ENCODE measurements at regions not wholly inside any gene's neighbourhood (a gene's known extent, or its start where the extent isn't known, plus 50 kb on each side); places are given as distances from the start of the nearest gene placed in this dataset.

DNA sequence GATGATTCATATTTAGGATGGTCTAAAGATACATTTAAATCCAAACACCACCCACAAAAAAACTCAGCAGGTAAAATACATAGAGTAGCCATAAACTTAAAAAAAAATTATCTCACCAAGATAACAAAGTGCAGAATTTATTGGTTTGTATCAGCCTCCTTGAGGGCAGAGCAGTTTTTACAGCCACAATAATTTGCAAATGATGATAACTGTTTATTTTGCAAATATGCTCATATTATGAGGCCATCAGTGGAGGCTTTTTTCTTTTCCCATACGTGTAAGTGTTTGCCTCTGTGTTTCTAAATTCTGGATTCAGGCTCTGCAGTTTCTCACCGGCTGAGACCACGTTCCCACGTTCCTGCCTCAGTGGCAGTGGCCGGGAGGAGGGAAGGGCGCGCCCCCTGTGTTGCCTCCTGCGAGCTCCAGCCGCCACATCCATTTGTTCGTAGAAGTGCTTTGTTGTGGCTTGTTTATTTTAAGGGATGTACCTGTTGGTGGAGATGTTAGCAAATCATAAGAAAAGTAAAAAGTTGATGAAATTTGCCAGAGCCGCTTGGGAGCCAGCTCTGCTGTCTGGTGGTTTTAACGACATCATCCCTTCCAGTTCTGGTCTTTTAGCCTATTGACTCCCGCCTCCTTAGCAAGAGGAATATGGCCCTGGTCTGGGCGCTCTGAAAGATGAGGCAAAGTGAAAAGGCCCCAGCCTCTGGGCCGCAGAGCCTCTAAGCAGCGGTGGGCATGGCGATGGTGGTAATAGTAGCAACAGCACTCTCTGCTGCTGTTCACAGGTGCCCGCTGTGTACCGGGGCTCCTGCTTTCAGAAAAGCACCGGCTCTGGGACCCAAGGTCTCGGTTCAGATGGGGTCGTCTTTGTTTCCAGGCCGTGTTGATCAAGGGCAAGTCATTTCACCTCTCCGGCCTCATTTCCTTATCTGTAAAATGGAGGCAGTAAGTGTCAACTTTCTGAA lies 66.7 kb upstream of the PPARA start:
- Histone ChIP-seq H3K9me3 (ENCODE audit: insufficient read depth, low read depth, low read length) (peaks cover 8% of the 10 kb centered on the region), H3K27me3 (ENCODE audit: insufficient read depth, low read length) (no peaks in the 10 kb centered on the region), H2AK5ac (ENCODE audit: low read length) (no peak overlapping the region), H4K91ac (ENCODE audit: low read depth, low read length) (no peak overlapping the region), H3K4me2 (ENCODE audit: low read length) (no peak overlapping the region), H3K4ac (ENCODE audit: low read depth, low read length) (no peak overlapping the region), H3K79me2 (ENCODE audit: control insufficient read depth, insufficient read depth, low read length, poor library complexity) (no peaks in the 10 kb centered on the region), H3K18ac (ENCODE audit: low read length) (no peak overlapping the region), H3K79me1 (ENCODE audit: low read length) (no peaks in the 10 kb centered on the region), H3K36me3 (ENCODE audit: control insufficient read depth in 1 of 2, insufficient read depth in 2 of 2, low read length in 2 of 2) (no peaks in the 10 kb centered on the region), H3K9ac (ENCODE audit: low read length) (no peak overlapping the region), H2BK120ac (ENCODE audit: insufficient read depth, low read length, poor library complexity) (no peak overlapping the region), H4K12ac (ENCODE audit: low read depth, low read length) (no peak overlapping the region), H3K27ac (ENCODE audit: low read depth, low read length) (no peak overlapping the region), H2BK5ac (ENCODE audit: low read depth, low read length, poor library complexity) (no peak overlapping the region), H2AFZ (ENCODE audit: insufficient read depth, low read length, poor library complexity) (no peak overlapping the region), H3K4me3 (ENCODE audit: low read depth, low read length) (no peak overlapping the region), H3K23ac (ENCODE audit: low read length) (no peak overlapping the region), H3K4me1 (ENCODE audit: control insufficient read depth in 1 of 2, insufficient read depth in 2 of 2, low read length in 2 of 2) (peaks cover 3 to 6% of the 10 kb centered on the region in 2 experiments), H3K14ac (ENCODE audit: low read length) (no peak overlapping the region), H2BK12ac (ENCODE audit: low read length) (no peak overlapping the region), H4K8ac (ENCODE audit: low read depth, low read length) (no peak overlapping the region)
- DNase-seq: no peak
- no CpG with 5 or more reads among the region's 24 CpGs for WGBS (ENCODE audit: extremely low coverage, insufficient coverage, insufficient read length)

DNA sequence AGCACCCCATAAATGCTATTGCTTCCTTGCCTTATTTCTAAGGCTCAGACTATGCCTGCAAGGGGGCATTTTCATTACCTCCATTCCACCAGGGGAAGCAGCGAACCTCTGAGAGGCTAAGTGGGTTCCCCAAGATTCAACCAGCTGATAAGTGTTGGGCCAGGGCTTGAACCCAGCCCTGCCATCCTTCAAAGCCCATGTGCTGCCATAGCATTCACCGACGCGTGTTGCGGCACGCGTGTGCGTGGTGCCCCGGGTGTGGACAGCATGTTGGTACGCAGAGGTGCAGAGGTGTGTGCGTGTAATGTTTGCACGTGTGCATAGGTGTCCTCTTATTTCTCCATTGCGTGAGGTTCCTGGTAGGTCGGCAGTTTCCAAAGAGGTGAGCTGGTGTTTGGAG lies 66.0 kb upstream of the PPARA start:
- H3K14ac ChIP-seq (ENCODE audit: low read length): no peak overlapping the region

DNA sequence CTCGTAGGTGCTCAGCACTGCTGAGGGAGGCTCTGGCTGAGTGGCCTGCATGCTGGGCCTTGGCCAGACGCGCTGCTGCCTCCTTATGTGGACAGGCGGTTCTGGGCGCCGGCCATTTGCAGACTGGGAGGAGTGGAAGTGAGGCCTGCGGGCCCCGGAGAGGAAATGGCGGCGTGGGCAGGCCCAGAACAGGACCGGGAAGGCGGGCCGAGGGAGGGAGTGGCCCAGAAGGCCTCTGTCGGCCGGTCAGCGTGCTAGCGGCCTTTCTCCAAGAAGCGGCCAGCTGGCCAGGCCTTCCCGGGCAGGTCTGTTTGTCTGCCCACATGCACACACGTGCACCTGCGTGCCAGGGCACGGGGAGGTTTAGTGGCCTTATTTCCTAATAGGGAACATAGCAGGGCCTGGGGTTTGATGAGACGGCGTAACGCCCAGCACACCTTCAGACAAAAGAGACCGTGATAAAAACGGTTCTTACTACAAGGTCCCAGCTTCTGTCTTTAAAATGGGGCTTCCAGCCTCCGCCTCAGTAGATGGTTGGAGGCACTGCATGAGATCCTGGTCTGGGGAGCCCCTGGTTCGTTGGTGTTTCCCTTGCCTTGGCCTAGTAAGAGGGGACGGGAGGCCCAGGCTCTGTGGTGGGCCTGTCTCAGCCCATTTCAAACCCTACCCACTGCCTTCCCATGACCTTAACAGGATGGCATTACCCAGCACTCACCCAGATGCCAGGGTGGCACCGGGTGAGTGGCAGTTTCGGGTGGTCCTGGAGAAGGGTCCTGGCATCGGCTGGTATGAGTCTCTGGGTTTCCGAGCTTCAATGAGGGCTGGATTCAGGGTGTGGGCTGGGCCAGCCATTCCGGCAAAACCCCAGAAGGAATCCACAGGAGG lies 65.1 kb upstream of the PPARA start:
- Histone ChIP-seq H4K8ac (ENCODE audit: low read depth, low read length) (no peak overlapping the region), H3K36me3 (ENCODE audit: control insufficient read depth in 1 of 2, insufficient read depth in 2 of 2, low read length in 2 of 2) (no peaks in the 10 kb centered on the region), H3K14ac (ENCODE audit: low read length) (no peak overlapping the region), H2BK12ac (ENCODE audit: low read length) (no peak overlapping the region), H3K79me1 (ENCODE audit: low read length) (no peaks in the 10 kb centered on the region), H2BK120ac (ENCODE audit: insufficient read depth, low read length, poor library complexity) (no peak overlapping the region), H3K4me3 (ENCODE audit: low read depth, low read length) (no peak overlapping the region), H3K4me1 (ENCODE audit: control insufficient read depth in 1 of 2, insufficient read depth in 2 of 2, low read length in 2 of 2) (peaks cover 3 to 6% of the 10 kb centered on the region in 2 experiments), H3K79me2 (ENCODE audit: control insufficient read depth, insufficient read depth, low read length, poor library complexity) (no peaks in the 10 kb centered on the region), H4K91ac (ENCODE audit: low read depth, low read length) (no peak overlapping the region), H3K9ac (ENCODE audit: low read length) (no peak overlapping the region), H3K9me3 (ENCODE audit: insufficient read depth, low read depth, low read length) (peaks cover 10% of the 10 kb centered on the region), H3K18ac (ENCODE audit: low read length) (no peak overlapping the region), H4K12ac (ENCODE audit: low read depth, low read length) (no peak overlapping the region), H3K27me3 (ENCODE audit: insufficient read depth, low read length) (no peaks in the 10 kb centered on the region), H3K4ac (ENCODE audit: low read depth, low read length) (no peak overlapping the region), H2AFZ (ENCODE audit: insufficient read depth, low read length, poor library complexity) (no peak overlapping the region), H3K27ac (ENCODE audit: low read depth, low read length) (no peak overlapping the region), H2AK5ac (ENCODE audit: low read length) (no peak overlapping the region), H3K4me2 (ENCODE audit: low read length) (no peak overlapping the region), H3K23ac (ENCODE audit: low read length) (no peak overlapping the region), H2BK5ac (ENCODE audit: low read depth, low read length, poor library complexity) (no peak overlapping the region)
- WGBS (ENCODE audit: extremely low coverage, insufficient coverage, insufficient read length): no CpG with 5 or more reads among the region's 35 CpGs
- no peak for DNase-seq

More for the DNA sequence above, 66.0 kb upstream of the PPARA start:
- no peak overlapping the region for H3K4me2 ChIP-seq (ENCODE audit: low read length)
- no peak overlapping the region for H2BK5ac ChIP-seq (ENCODE audit: low read depth, low read length, poor library complexity)
- H4K91ac ChIP-seq (ENCODE audit: low read depth, low read length): no peak overlapping the region
- WGBS (ENCODE audit: extremely low coverage, insufficient coverage, insufficient read length): no CpG with 5 or more reads among the region's 14 CpGs
- peaks cover 3 to 6% of the 10 kb centered on the region in 2 experiments for H3K4me1 ChIP-seq (ENCODE audit: control insufficient read depth in 1 of 2, insufficient read depth in 2 of 2, low read length in 2 of 2)
- no peak for DNase-seq
- no peak overlapping the region for H3K18ac ChIP-seq (ENCODE audit: low read length)
- no peak overlapping the region for H4K12ac ChIP-seq (ENCODE audit: low read depth, low read length)
- H3K79me1 ChIP-seq (ENCODE audit: low read length): no peaks in the 10 kb centered on the region
- H3K4me3 ChIP-seq (ENCODE audit: low read depth, low read length): no peak overlapping the region
- no peaks in the 10 kb centered on the region for H3K27me3 ChIP-seq (ENCODE audit: insufficient read depth, low read length)
- H3K4ac ChIP-seq (ENCODE audit: low read depth, low read length): no peak overlapping the region
- peaks cover 8% of the 10 kb centered on the region for H3K9me3 ChIP-seq (ENCODE audit: insufficient read depth, low read depth, low read length)
- no peak overlapping the region for H4K8ac ChIP-seq (ENCODE audit: low read depth, low read length)
- H3K27ac ChIP-seq (ENCODE audit: low read depth, low read length): no peak overlapping the region
- no peak overlapping the region for H2BK12ac ChIP-seq (ENCODE audit: low read length)
- H2AFZ ChIP-seq (ENCODE audit: insufficient read depth, low read length, poor library complexity): no peak overlapping the region
- H2AK5ac ChIP-seq (ENCODE audit: low read length): no peak overlapping the region
- H3K79me2 ChIP-seq (ENCODE audit: control insufficient read depth, insufficient read depth, low read length, poor library complexity): no peaks in the 10 kb centered on the region
- no peak overlapping the region for H2BK120ac ChIP-seq (ENCODE audit: insufficient read depth, low read length, poor library complexity)
- H3K9ac ChIP-seq (ENCODE audit: low read length): peak overlapping the region; percentile 13
- H3K36me3 ChIP-seq (ENCODE audit: control insufficient read depth in 1 of 2, insufficient read depth in 2 of 2, low read length in 2 of 2): no peaks in the 10 kb centered on the region
- H3K23ac ChIP-seq (ENCODE audit: low read length): no peak overlapping the region

DNA sequence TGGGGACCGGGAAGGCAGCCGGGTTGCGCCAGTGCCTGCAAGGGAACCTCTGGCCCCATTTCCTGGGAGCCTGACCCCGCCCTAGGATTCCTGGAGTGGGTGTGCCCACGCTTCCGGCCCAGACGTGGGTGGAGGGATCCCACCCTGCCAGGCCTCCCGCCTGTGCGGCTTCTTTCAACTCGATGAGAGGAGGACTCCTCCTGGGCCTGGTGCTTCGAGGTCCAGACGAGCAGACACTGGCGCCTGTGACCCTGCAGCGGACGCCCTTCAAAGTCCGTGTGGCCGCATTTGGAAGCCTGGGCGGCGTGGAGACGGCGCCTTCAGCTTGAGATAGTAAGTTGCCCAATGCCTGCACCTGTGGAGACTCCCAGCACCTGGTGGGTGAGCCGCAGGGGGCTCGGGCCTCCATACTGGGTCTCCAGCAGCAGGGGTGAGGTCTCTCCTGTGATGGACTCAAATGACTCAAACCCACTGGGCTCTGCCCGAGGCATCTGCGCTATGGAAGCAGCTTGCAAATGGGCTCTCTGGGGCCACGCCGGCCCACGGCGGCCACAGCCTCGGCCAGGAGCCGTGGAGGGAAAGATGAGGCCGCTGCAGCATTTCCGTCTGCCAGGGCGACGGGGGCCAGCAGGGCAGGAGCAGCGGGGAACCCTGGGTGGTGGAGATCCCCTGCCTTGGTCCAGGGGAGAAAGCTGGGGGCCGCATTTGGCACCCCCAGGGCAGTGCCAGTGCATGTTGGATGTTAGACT lies 64.3 kb upstream of the PPARA start:
- Histone ChIP-seq H3K79me1 (ENCODE audit: low read length) (no peaks in the 10 kb centered on the region), H4K12ac (ENCODE audit: low read depth, low read length) (no peak overlapping the region), H3K18ac (ENCODE audit: low read length) (no peak overlapping the region), H3K14ac (ENCODE audit: low read length) (no peak overlapping the region), H3K36me3 (ENCODE audit: control insufficient read depth in 1 of 2, insufficient read depth in 2 of 2, low read length in 2 of 2) (no peaks in the 10 kb centered on the region), H2BK5ac (ENCODE audit: low read depth, low read length, poor library complexity) (no peak overlapping the region), H3K4me1 (ENCODE audit: control insufficient read depth in 1 of 2, insufficient read depth in 2 of 2, low read length in 2 of 2) (peaks cover 3 to 6% of the 10 kb centered on the region in 2 experiments), H4K8ac (ENCODE audit: low read depth, low read length) (no peak overlapping the region), H3K27ac (ENCODE audit: low read depth, low read length) (no peak overlapping the region), H3K9me3 (ENCODE audit: insufficient read depth, low read depth, low read length) (peaks cover 12% of the 10 kb centered on the region), H3K9ac (ENCODE audit: low read length) (no peak overlapping the region), H4K91ac (ENCODE audit: low read depth, low read length) (no peak overlapping the region), H3K23ac (ENCODE audit: low read length) (no peak overlapping the region), H3K4me3 (ENCODE audit: low read depth, low read length) (no peak overlapping the region), H3K79me2 (ENCODE audit: control insufficient read depth, insufficient read depth, low read length, poor library complexity) (no peaks in the 10 kb centered on the region), H3K4ac (ENCODE audit: low read depth, low read length) (no peak overlapping the region), H2AFZ (ENCODE audit: insufficient read depth, low read length, poor library complexity) (no peak overlapping the region), H3K4me2 (ENCODE audit: low read length) (no peak overlapping the region), H2BK12ac (ENCODE audit: low read length) (no peak overlapping the region), H3K27me3 (ENCODE audit: insufficient read depth, low read length) (no peaks in the 10 kb centered on the region), H2BK120ac (ENCODE audit: insufficient read depth, low read length, poor library complexity) (no peak overlapping the region), H2AK5ac (ENCODE audit: low read length) (no peak overlapping the region)
- no CpG with 5 or more reads among the region's 37 CpGs for WGBS (ENCODE audit: extremely low coverage, insufficient coverage, insufficient read length)
- DNase-seq: peak; percentile 16 to 31

Data from trophoblast cell (in vitro differentiated cells and primary cell).